ENCODE measurements at regions not wholly inside any gene's neighbourhood (a gene's known extent, or its start where the extent isn't known, plus 50 kb on each side); places are given as distances from the start of the nearest gene placed in this dataset.

DNA sequence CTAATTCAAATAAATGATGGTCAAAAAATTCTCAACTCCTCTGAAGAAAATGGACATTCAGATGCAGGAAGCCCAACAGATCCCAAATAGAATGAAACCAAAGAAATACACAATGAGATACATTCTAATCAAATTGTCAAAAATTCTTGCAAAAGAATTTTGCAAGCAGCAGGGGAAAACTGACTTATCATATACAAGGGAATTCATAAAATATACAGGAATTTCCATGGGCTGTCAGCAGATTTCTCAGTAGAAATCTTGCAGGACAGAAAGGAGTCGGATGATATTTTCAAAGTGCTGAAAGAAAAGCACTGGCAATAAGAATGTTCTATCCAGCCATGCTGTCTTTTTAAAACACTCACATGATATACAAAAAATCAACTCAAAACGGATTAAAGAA, 194.6 kb upstream of the ZC3H12C start:
- TF ChIP-seq, protein P1, sequence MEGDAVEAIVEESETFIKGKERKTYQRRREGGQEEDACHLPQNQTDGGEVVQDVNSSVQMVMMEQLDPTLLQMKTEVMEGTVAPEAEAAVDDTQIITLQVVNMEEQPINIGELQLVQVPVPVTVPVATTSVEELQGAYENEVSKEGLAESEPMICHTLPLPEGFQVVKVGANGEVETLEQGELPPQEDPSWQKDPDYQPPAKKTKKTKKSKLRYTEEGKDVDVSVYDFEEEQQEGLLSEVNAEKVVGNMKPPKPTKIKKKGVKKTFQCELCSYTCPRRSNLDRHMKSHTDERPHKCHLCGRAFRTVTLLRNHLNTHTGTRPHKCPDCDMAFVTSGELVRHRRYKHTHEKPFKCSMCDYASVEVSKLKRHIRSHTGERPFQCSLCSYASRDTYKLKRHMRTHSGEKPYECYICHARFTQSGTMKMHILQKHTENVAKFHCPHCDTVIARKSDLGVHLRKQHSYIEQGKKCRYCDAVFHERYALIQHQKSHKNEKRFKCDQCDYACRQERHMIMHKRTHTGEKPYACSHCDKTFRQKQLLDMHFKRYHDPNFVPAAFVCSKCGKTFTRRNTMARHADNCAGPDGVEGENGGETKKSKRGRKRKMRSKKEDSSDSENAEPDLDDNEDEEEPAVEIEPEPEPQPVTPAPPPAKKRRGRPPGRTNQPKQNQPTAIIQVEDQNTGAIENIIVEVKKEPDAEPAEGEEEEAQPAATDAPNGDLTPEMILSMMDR (conservative IDR thresholded peaks at IDR 0.05) = no peak
- no peak for TF ChIP-seq EZH2 (IDR thresholded peaks at IDR 0.05; ENCODE audit: low read depth)

Data from PC-9 (cell line).